ENCODE measurements at regions not wholly inside any gene's neighbourhood (a gene's known extent, or its start where the extent isn't known, plus 50 kb on each side); places are given as distances from the start of the nearest gene placed in this dataset.

GRCh38 chr16:61105544-61105943 is 930.7 kb downstream of the CDH8 start (continued):
- TF ChIP-seq ZNF644 (tag; IDR thresholded peaks at IDR 0.05; ENCODE audit: low read depth) (no peak), MECOM (CRISPR knock-in tag; IDR thresholded peaks at IDR 0.05) (no peak), RHOXF2B (CRISPR knock-in tag; conservative IDR thresholded peaks at IDR 0.05) (no peak)

GRCh38 chr16:61098505-61098904 is 937.7 kb downstream of the CDH8 start:
- no TSS peak for BruUV-seq (replicated peaks)
- DNase-seq (ENCODE audit: extremely low read depth in 1 of 4, low spot score in 3 of 4) (no peak), FAIRE-seq (no peak), ATAC-seq (no peak)
- intact Hi-C loops (cut with micrococcal nuclease) (no loop called here), in situ Hi-C loops (cut with MboI) (no loop called here)
- ChIA-PET CTCF (ENCODE audit: low intra/inter-chr PET ratio) (no interaction called here), POLR2A (no interaction called here)
- no peaks in the 10 kb centered on the region for H3K4me1 ChIP-seq (replicated peaks in 1 of 2; ENCODE audit: control insufficient read depth in 2 of 2, insufficient read depth in 2 of 2, low read length in 2 of 2)
- H2AFZ ChIP-seq (ENCODE audit: low read depth, low read length) = no peak overlapping the region
- H3K27ac ChIP-seq (ENCODE audit: extremely low read depth, low read depth, low read length) = no peak overlapping the region
- no peaks in the 10 kb centered on the region for H3K9me3 ChIP-seq (replicated peaks; ENCODE audit: control insufficient read depth, insufficient read depth, low read depth, low read length)
- H3K79me2 ChIP-seq (ENCODE audit: control insufficient read depth, insufficient read depth, low read length) = no peaks in the 10 kb centered on the region
- 0% methylated on average over 2 of the region's 2 CpGs for WGBS (ENCODE audit: insufficient coverage, low coverage, missing lambda C conversion rate)
- no peaks in the 10 kb centered on the region for H3K36me3 ChIP-seq (ENCODE audit: control insufficient read depth, insufficient read depth, low read length)
- H3K27me3 ChIP-seq (ENCODE audit: control insufficient read depth in 2 of 2, insufficient read depth in 2 of 2, low read length in 2 of 2) = no peaks in the 10 kb centered on the region
- H3K4me3 ChIP-seq = no peak overlapping the region
- no peaks in the 10 kb centered on the region for H3K9me1 ChIP-seq (ENCODE audit: control insufficient read depth, insufficient read depth, low read length)
- H3K4me2 ChIP-seq (ENCODE audit: insufficient read depth, low read length) = no peak overlapping the region
- no peak overlapping the region for H3K9ac ChIP-seq (ENCODE audit: insufficient read depth in 1 of 2, low read depth in 2 of 2, low read length in 2 of 2)
- no peaks in the 10 kb centered on the region for H4K20me1 ChIP-seq (replicated peaks; ENCODE audit: control insufficient read depth, insufficient read depth, low read length)
- TF ChIP-seq CBX8 (IDR thresholded peaks at IDR 0.05; ENCODE audit: borderline replicate concordance, extremely low read depth, low read depth, low read length, poor library complexity, severe bottlenecking) (no peak), ZFP91 (CRISPR knock-in tag; IDR thresholded peaks at IDR 0.05) (no peak), SNRNP70 (optimal IDR thresholded peaks at IDR 0.05; ENCODE audit: low read depth, low read length) (no peak), ZNF699 (CRISPR knock-in tag; IDR thresholded peaks at IDR 0.05; ENCODE audit: insufficient replicate concordance) (no peak), ZEB2 (IDR thresholded peaks at IDR 0.05) (no peak), RBBP5 (IDR thresholded peaks at IDR 0.05; ENCODE audit: borderline replicate concordance, insufficient read depth, low read length, poor library complexity, severe bottlenecking) (no peak)
- TF ChIP-seq, protein P1, sequence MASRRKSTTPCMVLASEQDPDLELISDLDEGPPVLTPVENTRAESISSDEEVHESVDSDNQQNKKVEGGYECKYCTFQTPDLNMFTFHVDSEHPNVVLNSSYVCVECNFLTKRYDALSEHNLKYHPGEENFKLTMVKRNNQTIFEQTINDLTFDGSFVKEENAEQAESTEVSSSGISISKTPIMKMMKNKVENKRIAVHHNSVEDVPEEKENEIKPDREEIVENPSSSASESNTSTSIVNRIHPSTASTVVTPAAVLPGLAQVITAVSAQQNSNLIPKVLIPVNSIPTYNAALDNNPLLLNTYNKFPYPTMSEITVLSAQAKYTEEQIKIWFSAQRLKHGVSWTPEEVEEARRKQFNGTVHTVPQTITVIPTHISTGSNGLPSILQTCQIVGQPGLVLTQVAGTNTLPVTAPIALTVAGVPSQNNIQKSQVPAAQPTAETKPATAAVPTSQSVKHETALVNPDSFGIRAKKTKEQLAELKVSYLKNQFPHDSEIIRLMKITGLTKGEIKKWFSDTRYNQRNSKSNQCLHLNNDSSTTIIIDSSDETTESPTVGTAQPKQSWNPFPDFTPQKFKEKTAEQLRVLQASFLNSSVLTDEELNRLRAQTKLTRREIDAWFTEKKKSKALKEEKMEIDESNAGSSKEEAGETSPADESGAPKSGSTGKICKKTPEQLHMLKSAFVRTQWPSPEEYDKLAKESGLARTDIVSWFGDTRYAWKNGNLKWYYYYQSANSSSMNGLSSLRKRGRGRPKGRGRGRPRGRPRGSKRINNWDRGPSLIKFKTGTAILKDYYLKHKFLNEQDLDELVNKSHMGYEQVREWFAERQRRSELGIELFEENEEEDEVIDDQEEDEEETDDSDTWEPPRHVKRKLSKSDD (conservative IDR thresholded peaks at IDR 0.05; ENCODE audit: low read length) = no peak
- TF ChIP-seq, protein P2, sequence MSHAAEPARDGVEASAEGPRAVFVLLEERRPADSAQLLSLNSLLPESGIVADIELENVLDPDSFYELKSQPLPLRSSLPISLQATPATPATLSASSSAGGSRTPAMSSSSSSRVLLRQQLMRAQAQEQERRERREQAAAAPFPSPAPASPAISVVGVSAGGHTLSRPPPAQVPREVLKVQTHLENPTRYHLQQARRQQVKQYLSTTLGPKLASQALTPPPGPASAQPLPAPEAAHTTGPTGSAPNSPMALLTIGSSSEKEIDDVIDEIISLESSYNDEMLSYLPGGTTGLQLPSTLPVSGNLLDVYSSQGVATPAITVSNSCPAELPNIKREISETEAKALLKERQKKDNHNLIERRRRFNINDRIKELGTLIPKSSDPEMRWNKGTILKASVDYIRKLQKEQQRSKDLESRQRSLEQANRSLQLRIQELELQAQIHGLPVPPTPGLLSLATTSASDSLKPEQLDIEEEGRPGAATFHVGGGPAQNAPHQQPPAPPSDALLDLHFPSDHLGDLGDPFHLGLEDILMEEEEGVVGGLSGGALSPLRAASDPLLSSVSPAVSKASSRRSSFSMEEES (CRISPR knock-in tag; IDR thresholded peaks at IDR 0.05) = no peak
- TF ChIP-seq, protein P3, sequence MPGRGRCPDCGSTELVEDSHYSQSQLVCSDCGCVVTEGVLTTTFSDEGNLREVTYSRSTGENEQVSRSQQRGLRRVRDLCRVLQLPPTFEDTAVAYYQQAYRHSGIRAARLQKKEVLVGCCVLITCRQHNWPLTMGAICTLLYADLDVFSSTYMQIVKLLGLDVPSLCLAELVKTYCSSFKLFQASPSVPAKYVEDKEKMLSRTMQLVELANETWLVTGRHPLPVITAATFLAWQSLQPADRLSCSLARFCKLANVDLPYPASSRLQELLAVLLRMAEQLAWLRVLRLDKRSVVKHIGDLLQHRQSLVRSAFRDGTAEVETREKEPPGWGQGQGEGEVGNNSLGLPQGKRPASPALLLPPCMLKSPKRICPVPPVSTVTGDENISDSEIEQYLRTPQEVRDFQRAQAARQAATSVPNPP (IDR thresholded peaks at IDR 0.05; ENCODE audit: borderline replicate concordance, insufficient read depth, insufficient read length) = no peak
